GM12891 (cell line): ENCODE measurements at regions not wholly inside any gene's neighbourhood (a gene's known extent, or its start where the extent isn't known, plus 50 kb on each side); places are given as distances from the start of the nearest gene placed in this dataset.

Source experiments
- DNase-seq: peaks from one replicate; pipeline ENCODE4 v3.0.0; 2011; ENCODE audit warnings: low spot score; ENCODE audit not compliant: insufficient read length
- FAIRE-seq: peaks from 2 replicates; lab custom pipeline; 2011; peaks lifted over from hg19 to GRCh38; lab: Jason Lieb, UNC
- PAX5 ChIP-seq: IDR thresholded peaks from 2 replicates; pipeline ENCODE4 v1.6.1; 2011; ENCODE audit warnings: low read length, moderate library complexity, mild to moderate bottlenecking; ENCODE audit not compliant: insufficient read depth, severe bottlenecking
- POLR2A ChIP-seq: IDR thresholded peaks from 2 replicates; pipeline ENCODE4 v1.6.1; 2011; ENCODE audit warnings: low read depth, low read length, control low read depth
- POLR2AphosphoS5 ChIP-seq: IDR thresholded peaks from 2 replicates; pipeline ENCODE4 v1.6.1; 2011; ENCODE audit warnings: low read depth, low read length, control low read depth
- POU2F2 ChIP-seq: IDR thresholded peaks from 2 replicates; pipeline ENCODE4 v1.6.1; 2011; ENCODE audit warnings: low read depth, mild to moderate bottlenecking, control low read depth, low read length, moderate library complexity
- SPI1 ChIP-seq: IDR thresholded peaks from 2 replicates; pipeline ENCODE4 v1.6.1; 2011; ENCODE audit warnings: low read depth, low read length, control low read depth
- TAF1 ChIP-seq: IDR thresholded peaks from 2 replicates; pipeline ENCODE4 v1.6.1; 2011; ENCODE audit warnings: low read depth, low read length, control low read depth

GRCh38 chr13:30115257-30115600 is 192.1 kb downstream of the KATNAL1 start:
- FAIRE-seq (no peak), DNase-seq (no peak)
- TF ChIP-seq PAX5: no peak
- TF ChIP-seq POLR2A: no peak
- TF ChIP-seq POLR2AphosphoS5: no peak
- TF ChIP-seq SPI1: no peak
- TF ChIP-seq POU2F2: no peak
- no peak for TF ChIP-seq TAF1

- no peak for TF ChIP-seq TAF1
- no peak for TF ChIP-seq POU2F2
- TF ChIP-seq POLR2AphosphoS5: no peak
- no peak for TF ChIP-seq SPI1
- peak; percentile 52 for TF ChIP-seq PAX5
- DNase-seq (peak; percentile 82), FAIRE-seq (peak; percentile 98)
Observed at GRCh38 chr13:30114571-30115256, 192.6 kb downstream of the KATNAL1 start.

GRCh38 chr13:30113983-30114570 is 193.3 kb downstream of the KATNAL1 start:
- TF ChIP-seq PAX5: no peak
- TF ChIP-seq POLR2AphosphoS5: no peak
- no peak for TF ChIP-seq SPI1
- no peak for TF ChIP-seq POU2F2
- no peak for TF ChIP-seq POLR2A
- TF ChIP-seq TAF1: no peak
- DNase-seq (no peak), FAIRE-seq (peak; percentile 9)

GRCh38 chr13:30113551-30113950 is 193.8 kb downstream of the KATNAL1 start:
- DNase-seq (no peak), FAIRE-seq (no peak)
- TF ChIP-seq POLR2AphosphoS5: no peak
- no peak for TF ChIP-seq PAX5
- no peak for TF ChIP-seq POLR2A
- TF ChIP-seq SPI1: no peak
- no peak for TF ChIP-seq POU2F2
- TF ChIP-seq TAF1: no peak

GRCh38 chr13:30112602-30113435 is 194.5 kb downstream of the KATNAL1 start:
- FAIRE-seq: peak; percentile 91
- no peak for TF ChIP-seq PAX5
- TF ChIP-seq POU2F2: no peak
- no peak for TF ChIP-seq POLR2AphosphoS5
- TF ChIP-seq POLR2A: no peak

GRCh38 chr13:30111810-30112209 is 195.5 kb downstream of the KATNAL1 start:
- TF ChIP-seq TAF1: no peak
- no peak for TF ChIP-seq POLR2A
- TF ChIP-seq SPI1: no peak
- no peak for TF ChIP-seq POLR2AphosphoS5
- no peak for TF ChIP-seq PAX5
- no peak for TF ChIP-seq POU2F2
- DNase-seq (no peak), FAIRE-seq (no peak)

More at GRCh38 chr13:30112602-30113435, 194.5 kb downstream of the KATNAL1 start:
- DNase-seq: peak; percentile 62

- TF ChIP-seq SPI1: no peak
- no peak for TF ChIP-seq POLR2AphosphoS5
- no peak for TF ChIP-seq TAF1
- no peak for TF ChIP-seq POLR2A
- no peak for TF ChIP-seq PAX5
- no peak for TF ChIP-seq POU2F2
- DNase-seq (no peak), FAIRE-seq (no peak)
Observed at GRCh38 chr13:30110301-30111070, 196.9 kb downstream of the KATNAL1 start.

GRCh38 chr13:30109471-30110135 is 197.7 kb downstream of the KATNAL1 start:
- TF ChIP-seq SPI1: no peak
- no peak for TF ChIP-seq POLR2AphosphoS5
- no peak for TF ChIP-seq POLR2A
- no peak for TF ChIP-seq PAX5
- no peak for TF ChIP-seq POU2F2
- TF ChIP-seq TAF1: no peak
- DNase-seq (no peak), FAIRE-seq (no peak)

GRCh38 chr13:30108913-30109237 is 198.5 kb downstream of the KATNAL1 start:
- no peak for FAIRE-seq
- DNase-seq: no peak
- no peak for TF ChIP-seq PAX5
